DND-41 (cell line): ENCODE measurements at regions not wholly inside any gene's neighbourhood (a gene's known extent, or its start where the extent isn't known, plus 50 kb on each side); places are given as distances from the start of the nearest gene placed in this dataset.

Experiments used
- ATAC-seq: fragments of 200-7000 bp; cut with Tn5 transposase; 3 replicates; pipeline ENCODE4 v1.9.1; 2021; ENCODE audit warnings: low read depth; ENCODE audit not compliant: insufficient read depth
- DNase-seq: peaks from one replicate; pipeline ENCODE4 v3.0.0-alpha.2; 2020
- H2AFZ ChIP-seq: 2 replicates; pipeline ENCODE4 v1.6.0; 2012; ENCODE audit warnings: low read depth, low read length
- H3K27ac ChIP-seq: 2 replicates; pipeline ENCODE4 v1.5.1; 2012; ENCODE audit warnings: low read length, inconsistent platforms
- H3K27me3 ChIP-seq: fragments of 200-600 bp; sonication (generic); 2 replicates; pipeline ENCODE4 v1.6.0; 2012; ENCODE audit warnings: low read length, mild to moderate bottlenecking, inconsistent platforms; ENCODE audit not compliant: insufficient read depth, poor library complexity
- H3K36me3 ChIP-seq: 2 replicates; pipeline ENCODE4 v1.5.1; 2012; ENCODE audit warnings: low read length, inconsistent platforms; ENCODE audit not compliant: insufficient read depth
- H3K4me1 ChIP-seq: 2 replicates; pipeline ENCODE4 v1.5.1; 2012; ENCODE audit warnings: mild to moderate bottlenecking, low read length; ENCODE audit not compliant: insufficient read depth
- H3K4me2 ChIP-seq: 2 replicates; pipeline ENCODE4 v1.6.0; 2012; ENCODE audit warnings: mild to moderate bottlenecking, moderate library complexity, low read length, inconsistent platforms; ENCODE audit not compliant: insufficient read depth
- H3K4me3 ChIP-seq, 2 experiments: fragments of 200-600 bp in 1 of 2; shearing (Covaris generic) in 1 of 2; 2 replicates each; pipeline ENCODE4 v1.5.1; 2012 to 2016; ENCODE audit warnings: inconsistent platforms in 2 of 2, low read length in 2 of 2, mild to moderate bottlenecking in 2 of 2, low read depth in 1 of 2, moderate library complexity in 1 of 2
- H3K79me2 ChIP-seq: 2 replicates; pipeline ENCODE4 v1.6.0; 2012; ENCODE audit warnings: low read length, inconsistent platforms; ENCODE audit not compliant: insufficient read depth
- H3K9ac ChIP-seq: 2 replicates; pipeline ENCODE4 v1.6.0; 2012; ENCODE audit warnings: low read depth, mild to moderate bottlenecking, inconsistent platforms, low read length, moderate library complexity
- H3K9me3 ChIP-seq: 2 replicates; pipeline ENCODE4 v1.5.1; 2012; ENCODE audit warnings: low read length, moderate library complexity, mild to moderate bottlenecking, inconsistent platforms; ENCODE audit not compliant: insufficient read depth, severe bottlenecking
- H4K20me1 ChIP-seq: 2 replicates; pipeline ENCODE4 v1.6.0; 2012; ENCODE audit warnings: low read length; ENCODE audit not compliant: insufficient read depth
- EZH2 ChIP-seq: IDR thresholded peaks from 3 replicates; pipeline ENCODE4 v1.6.1; 2012; ENCODE audit warnings: borderline replicate concordance, low read depth, mild to moderate bottlenecking, moderate library complexity, low read length, inconsistent platforms; ENCODE audit not compliant: severe bottlenecking
- TF ChIP-seq, protein P1 (sequence below): IDR thresholded peaks from 2 replicates; pipeline ENCODE4 v1.5.1; 2012; ENCODE audit warnings: borderline replicate concordance, low read length, moderate library complexity, mild to moderate bottlenecking; ENCODE audit not compliant: poor library complexity, severe bottlenecking; ENCODE audit errors: extremely low read depth

DNA sequence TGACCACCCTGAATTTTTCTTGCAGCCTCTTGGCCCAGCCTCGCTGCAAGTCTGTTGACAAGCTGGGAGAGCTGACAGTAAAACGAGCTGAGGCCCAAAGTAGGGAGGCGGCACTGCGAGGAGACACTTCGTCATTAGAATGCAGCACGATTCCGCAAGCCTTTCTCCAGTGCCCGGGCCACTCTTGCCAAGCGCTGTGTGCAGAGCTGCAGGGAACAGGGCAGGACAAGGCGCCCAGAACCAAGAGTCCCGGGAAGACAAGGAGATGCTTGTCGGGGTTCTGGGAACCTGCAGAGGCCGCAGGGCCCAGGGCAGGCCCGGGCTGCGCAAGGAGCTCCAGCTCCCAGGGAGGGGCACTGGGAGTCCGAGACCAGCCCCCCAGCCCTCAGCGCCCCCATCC is 187.1 kb downstream of the BCOR start:
- Histone ChIP-seq H3K4me3 (no peak overlapping the region), H3K27ac (no peak overlapping the region), H3K36me3 (no peaks in the 10 kb centered on the region), H4K20me1 (no peaks in the 10 kb centered on the region), H3K9ac (no peak overlapping the region), H3K4me1 (no peaks in the 10 kb centered on the region), H3K4me2 (no peak overlapping the region), H3K27me3 (no peaks in the 10 kb centered on the region), H2AFZ (no peak overlapping the region; the same call in 1 of the 2 replicates), H3K79me2 (no peaks in the 10 kb centered on the region), H3K9me3 (no peaks in the 10 kb centered on the region)
- TF ChIP-seq, protein P1, sequence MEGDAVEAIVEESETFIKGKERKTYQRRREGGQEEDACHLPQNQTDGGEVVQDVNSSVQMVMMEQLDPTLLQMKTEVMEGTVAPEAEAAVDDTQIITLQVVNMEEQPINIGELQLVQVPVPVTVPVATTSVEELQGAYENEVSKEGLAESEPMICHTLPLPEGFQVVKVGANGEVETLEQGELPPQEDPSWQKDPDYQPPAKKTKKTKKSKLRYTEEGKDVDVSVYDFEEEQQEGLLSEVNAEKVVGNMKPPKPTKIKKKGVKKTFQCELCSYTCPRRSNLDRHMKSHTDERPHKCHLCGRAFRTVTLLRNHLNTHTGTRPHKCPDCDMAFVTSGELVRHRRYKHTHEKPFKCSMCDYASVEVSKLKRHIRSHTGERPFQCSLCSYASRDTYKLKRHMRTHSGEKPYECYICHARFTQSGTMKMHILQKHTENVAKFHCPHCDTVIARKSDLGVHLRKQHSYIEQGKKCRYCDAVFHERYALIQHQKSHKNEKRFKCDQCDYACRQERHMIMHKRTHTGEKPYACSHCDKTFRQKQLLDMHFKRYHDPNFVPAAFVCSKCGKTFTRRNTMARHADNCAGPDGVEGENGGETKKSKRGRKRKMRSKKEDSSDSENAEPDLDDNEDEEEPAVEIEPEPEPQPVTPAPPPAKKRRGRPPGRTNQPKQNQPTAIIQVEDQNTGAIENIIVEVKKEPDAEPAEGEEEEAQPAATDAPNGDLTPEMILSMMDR = no peak
- DNase-seq = no peak
- ATAC-seq = no peak

DNA sequence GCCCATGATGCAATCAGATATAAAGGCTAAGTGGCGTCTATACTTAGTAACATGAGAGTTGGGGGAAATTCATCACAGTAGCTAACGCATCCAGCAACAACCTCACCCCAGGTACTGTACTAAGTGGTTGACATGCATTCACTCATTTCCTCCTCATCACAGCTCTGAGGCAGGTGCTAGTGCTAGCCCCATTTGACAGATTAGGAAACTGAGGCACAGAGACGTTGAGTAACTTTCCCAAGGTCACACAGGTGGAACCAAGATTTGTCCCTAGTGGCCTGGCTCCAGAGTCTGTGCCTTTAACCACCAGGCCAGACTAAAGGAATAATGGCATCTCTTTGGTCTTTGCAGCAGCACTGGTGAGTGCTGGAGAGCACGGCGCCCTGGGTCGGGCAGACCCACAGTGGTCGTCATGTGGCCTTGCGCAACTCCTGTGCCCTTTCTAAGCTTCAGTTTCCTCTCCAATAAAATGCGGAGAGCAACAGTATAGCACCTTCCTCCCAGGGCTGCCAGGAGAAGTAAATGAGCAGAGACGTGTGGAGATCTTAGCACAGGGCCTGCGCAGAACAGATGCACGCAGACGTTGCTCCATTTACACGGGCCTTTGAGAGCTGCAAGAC is 186.4 kb downstream of the BCOR start:
- no peak for ATAC-seq
- no peaks in the 10 kb centered on the region for H3K4me1 ChIP-seq

DNA sequence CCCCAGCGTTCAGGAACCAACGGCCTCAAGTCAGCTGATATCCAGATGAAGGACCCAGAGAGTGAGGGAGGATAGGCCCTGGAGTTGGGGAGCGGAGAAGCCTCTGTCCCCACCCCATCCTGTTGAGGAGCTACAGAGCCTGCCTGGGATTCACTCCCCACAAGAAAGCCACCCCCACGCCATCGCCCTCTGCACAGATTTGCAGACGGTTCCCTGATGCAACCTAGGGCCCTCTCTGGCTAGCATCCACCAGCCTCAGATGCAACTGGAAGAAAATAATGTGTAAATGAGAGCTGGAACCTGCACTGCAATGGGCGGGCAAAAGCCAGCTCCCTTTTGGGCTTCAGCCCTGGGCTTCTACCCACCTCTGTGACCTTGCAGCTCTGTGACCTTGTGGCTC is 185.6 kb downstream of the BCOR start:
- Histone ChIP-seq H3K36me3 (no peaks in the 10 kb centered on the region), H3K9me3 (no peaks in the 10 kb centered on the region), H3K4me2 (no peak overlapping the region), H3K9ac (no peak overlapping the region), H3K4me3 (no peak overlapping the region), H3K4me1 (no peaks in the 10 kb centered on the region), H3K79me2 (no peaks in the 10 kb centered on the region), H3K27ac (no peak overlapping the region), H3K27me3 (no peaks in the 10 kb centered on the region), H4K20me1 (no peaks in the 10 kb centered on the region), H2AFZ (no peak overlapping the region)
- TF ChIP-seq, protein P1 = no peak
- no peak for TF ChIP-seq EZH2
- DNase-seq = no peak
- no peak for ATAC-seq

More for the DNA sequence above, 186.4 kb downstream of the BCOR start:
- TF ChIP-seq EZH2 = no peak
- TF ChIP-seq, protein P1 = no peak
- Histone ChIP-seq H3K4me3 (no peak overlapping the region), H3K4me2 (no peak overlapping the region), H3K79me2 (no peaks in the 10 kb centered on the region), H2AFZ (no peak overlapping the region), H4K20me1 (no peaks in the 10 kb centered on the region), H3K27me3 (no peaks in the 10 kb centered on the region), H3K9ac (no peak overlapping the region), H3K9me3 (no peaks in the 10 kb centered on the region), H3K27ac (no peak overlapping the region), H3K36me3 (no peaks in the 10 kb centered on the region)
- no peak for DNase-seq

DNA sequence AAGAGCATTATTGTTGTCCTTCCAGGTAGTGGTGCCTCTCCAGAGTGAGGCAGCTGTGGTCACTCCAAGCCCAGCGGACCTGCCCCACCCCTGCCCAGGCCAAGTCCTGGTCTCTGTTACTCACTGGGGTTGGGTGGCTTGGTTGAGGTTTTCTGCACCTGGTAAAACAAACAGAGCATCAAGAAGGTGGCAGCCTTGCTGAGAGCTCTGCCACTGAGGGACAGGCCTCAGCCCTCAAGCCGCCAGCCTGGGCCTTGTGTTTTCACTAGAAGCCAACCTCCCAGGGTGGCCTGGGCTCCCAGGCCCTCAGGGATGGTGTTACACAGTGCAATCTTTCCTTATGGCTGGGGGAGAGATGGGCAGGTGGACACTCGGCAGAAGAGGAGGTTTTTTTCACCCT is 182.7 kb downstream of the BCOR start:
- Histone ChIP-seq H4K20me1 (no peaks in the 10 kb centered on the region), H3K27ac (no peak overlapping the region), H3K79me2 (no peaks in the 10 kb centered on the region), H3K27me3 (no peaks in the 10 kb centered on the region), H3K4me2 (no peak overlapping the region), H3K9me3 (no peaks in the 10 kb centered on the region), H3K4me3 (no peak overlapping the region), H2AFZ (no peak overlapping the region), H3K4me1 (no peaks in the 10 kb centered on the region), H3K36me3 (no peaks in the 10 kb centered on the region), H3K9ac (no peak overlapping the region)
- DNase-seq (no peak), ATAC-seq (no peak)
- TF ChIP-seq, protein P1 = no peak
- no peak for TF ChIP-seq EZH2
